ENCODE measurements at regions not wholly inside any gene's neighbourhood (a gene's known extent, or its start where the extent isn't known, plus 50 kb on each side); places are given as distances from the start of the nearest gene placed in this dataset.

GRCh38 chr3:25355034-25355885 is 72.8 kb upstream of the RARB start:
- Mint-ChIP-seq H3K9me3 (peaks cover 0 to 22% (median 13%) of the 10 kb centered on the region in 7 donors), H3K4me1 (no peaks in the 10 kb centered on the region), H3K27ac (no peak overlapping the region), H3K4me3 (no peak overlapping the region), H3K27me3 (no peaks in the 10 kb centered on the region), H3K36me3 (no peaks in the 10 kb centered on the region)
- DNase-seq (no peak), ATAC-seq (ENCODE audit: low read depth in 2 of 2) (no peak)

DNA sequence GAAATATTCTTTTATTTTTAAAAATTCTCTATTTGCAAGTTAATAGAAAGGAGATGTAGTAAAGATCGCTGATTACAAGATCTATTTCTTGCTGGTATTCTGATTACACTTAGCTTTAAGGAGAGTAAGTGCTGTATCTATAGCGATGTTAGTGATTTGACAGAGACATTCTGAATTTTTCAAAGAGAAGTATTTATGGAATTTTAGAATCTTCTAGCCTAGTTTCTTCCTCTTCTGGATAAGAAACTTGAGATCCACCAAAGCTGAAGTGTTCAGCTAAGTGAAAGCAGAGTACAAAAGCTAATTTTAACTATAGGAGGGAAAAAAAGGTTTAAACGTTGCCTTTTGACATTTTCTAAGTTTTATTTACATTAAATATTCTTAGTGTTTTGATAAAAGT is 72.1 kb upstream of the RARB start:
- H3K4me3 Mint-ChIP-seq = no peak overlapping the region
- DNase-seq (no peak), ATAC-seq (ENCODE audit: low read depth in 2 of 2) (no peak)
- peaks cover 0 to 22% (median 13%) of the 10 kb centered on the region in 7 donors for H3K9me3 Mint-ChIP-seq
- no peaks in the 10 kb centered on the region for H3K4me1 Mint-ChIP-seq
- H3K27ac Mint-ChIP-seq = no peak overlapping the region
- H3K27me3 Mint-ChIP-seq = no peaks in the 10 kb centered on the region
- no peaks in the 10 kb centered on the region for H3K36me3 Mint-ChIP-seq

- no peak for ATAC-seq (ENCODE audit: low read depth in 2 of 2)
- H3K9me3 Mint-ChIP-seq = peaks cover 4 to 22% (median 12%) of the 10 kb centered on the region in 7 donors
- H3K4me3 Mint-ChIP-seq = no peak overlapping the region
- H3K27me3 Mint-ChIP-seq = no peaks in the 10 kb centered on the region
- H3K4me1 Mint-ChIP-seq = no peaks in the 10 kb centered on the region
- H3K36me3 Mint-ChIP-seq = no peaks in the 10 kb centered on the region
- no peak overlapping the region for H3K27ac Mint-ChIP-seq
- DNase-seq = no peak
Measured at GRCh38 chr3:25362118-25362517, 65.9 kb upstream of the RARB start.

- Mint-ChIP-seq H3K4me3 (no peak overlapping the region), H3K27ac (no peak overlapping the region), H3K9me3 (peaks cover 0 to 9% (median 3%) of the 10 kb centered on the region in 7 donors), H3K27me3 (no peaks in the 10 kb centered on the region), H3K36me3 (no peaks in the 10 kb centered on the region), H3K4me1 (no peaks in the 10 kb centered on the region)
- no peak for ATAC-seq (ENCODE audit: low read depth in 2 of 2)
- DNase-seq = no peak
Measured at GRCh38 chr3:25365636-25366035, 62.4 kb upstream of the RARB start.

DNA sequence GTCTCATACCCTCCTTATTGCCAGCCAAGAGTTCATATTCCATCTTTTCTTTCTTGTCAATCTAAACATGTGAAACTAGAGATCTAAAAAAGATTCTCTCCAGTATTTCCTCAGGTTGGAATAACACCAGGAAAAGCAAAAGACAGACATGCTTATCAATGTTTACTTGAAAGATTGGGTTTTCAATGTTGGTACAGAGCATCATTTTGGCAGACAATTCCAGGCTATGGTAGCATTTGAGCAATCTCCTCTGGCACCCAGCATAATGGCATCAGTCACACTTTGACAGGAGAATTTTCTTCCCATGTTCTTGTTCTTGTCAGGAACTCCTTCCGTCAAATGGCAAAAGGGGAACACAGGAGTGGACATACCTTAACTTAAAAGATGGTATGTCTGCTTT is 61.0 kb upstream of the RARB start:
- Mint-ChIP-seq H3K27me3 (peaks cover 0 to 4% (median 0%) of the 10 kb centered on the region in 3 donors), H3K9me3 (peaks cover 0 to 9% (median 3%) of the 10 kb centered on the region in 7 donors), H3K27ac (no peak overlapping the region), H3K36me3 (no peaks in the 10 kb centered on the region), H3K4me1 (no peaks in the 10 kb centered on the region), H3K4me3 (no peak overlapping the region)
- DNase-seq (no peak), ATAC-seq (ENCODE audit: low read depth in 2 of 2) (no peak)

DNA sequence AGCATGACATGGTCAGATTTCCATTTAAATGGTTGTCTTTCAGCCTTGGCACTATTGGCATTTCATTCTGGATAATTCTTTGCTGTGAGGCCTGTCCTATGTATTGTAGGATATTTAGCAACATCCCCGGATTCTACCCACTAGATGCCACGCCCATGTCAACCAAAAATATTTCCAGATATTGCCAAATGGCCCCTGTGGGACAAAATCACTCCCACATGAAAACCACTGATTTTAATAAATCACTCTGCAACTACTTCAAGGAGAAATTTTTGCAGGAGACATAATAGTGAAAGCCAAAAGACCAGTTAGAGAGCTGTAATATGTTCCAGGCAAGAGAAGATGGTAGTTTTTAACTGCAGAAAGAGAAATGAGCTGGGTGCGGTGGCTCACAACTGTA is 55.9 kb upstream of the RARB start:
- peaks cover 0 to 14% (median 6%) of the 10 kb centered on the region in 7 donors for H3K9me3 Mint-ChIP-seq
- H3K27ac Mint-ChIP-seq = no peak overlapping the region
- no peak for DNase-seq
- H3K4me1 Mint-ChIP-seq = no peaks in the 10 kb centered on the region
- peaks cover 0 to 4% (median 0%) of the 10 kb centered on the region in 3 donors for H3K27me3 Mint-ChIP-seq
- ATAC-seq (ENCODE audit: low read depth in 2 of 2) = no peak
- no peak overlapping the region for H3K4me3 Mint-ChIP-seq
- H3K36me3 Mint-ChIP-seq = no peaks in the 10 kb centered on the region

DNA sequence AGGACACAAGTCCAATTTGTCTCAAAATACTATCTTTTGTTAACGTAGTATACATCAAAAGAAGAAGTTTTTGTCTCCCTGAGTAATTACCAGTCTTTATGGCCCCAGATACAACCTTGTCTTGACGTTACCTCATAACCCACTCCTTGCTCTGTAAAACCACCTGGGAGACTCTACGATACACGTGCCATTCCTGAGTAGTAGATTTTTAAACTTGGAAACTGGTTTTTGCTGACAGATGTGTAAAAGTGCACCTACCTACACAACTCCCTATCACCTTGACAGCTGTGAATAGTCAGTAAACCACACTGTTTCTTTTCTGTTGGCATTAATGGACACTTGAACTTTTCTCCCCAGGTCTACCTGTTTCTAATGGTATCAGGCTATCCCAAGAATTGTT is 51.7 kb upstream of the RARB start:
- ATAC-seq (ENCODE audit: low read depth in 2 of 2) = no peak

DNA sequence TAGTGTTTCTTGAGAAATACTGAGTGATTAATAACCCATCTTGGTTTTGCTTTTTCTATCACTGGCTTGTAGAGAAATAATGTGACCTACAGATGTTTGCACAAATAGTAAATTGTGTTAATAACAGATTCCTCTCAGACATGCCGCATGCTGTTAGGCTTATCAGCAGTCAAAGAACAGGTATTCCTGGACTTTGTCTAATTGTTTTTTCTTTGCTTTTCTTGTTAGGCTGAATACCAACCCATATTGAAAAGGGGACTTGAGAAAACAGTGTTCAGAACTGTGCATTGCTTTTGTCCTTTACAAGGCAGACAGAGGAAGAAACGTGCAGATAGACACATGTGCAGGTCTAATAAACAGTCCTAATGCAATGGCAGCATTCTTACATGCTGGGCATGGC is 51.0 kb upstream of the RARB start:
- DNase-seq (no peak), ATAC-seq (ENCODE audit: low read depth in 2 of 2) (no peak)
- no peak overlapping the region for H3K4me3 Mint-ChIP-seq
- peaks cover 0 to 2% (median 0%) of the 10 kb centered on the region in 3 donors for H3K27me3 Mint-ChIP-seq
- H3K36me3 Mint-ChIP-seq = no peaks in the 10 kb centered on the region
- peaks cover 0 to 15% (median 6%) of the 10 kb centered on the region in 7 donors for H3K9me3 Mint-ChIP-seq
- H3K27ac Mint-ChIP-seq = no peak overlapping the region
- no peaks in the 10 kb centered on the region for H3K4me1 Mint-ChIP-seq

More for the DNA sequence above, 51.7 kb upstream of the RARB start:
- peaks cover 0 to 4% (median 0%) of the 10 kb centered on the region in 3 donors for H3K27me3 Mint-ChIP-seq
- H3K4me3 Mint-ChIP-seq = no peak overlapping the region
- no peaks in the 10 kb centered on the region for H3K4me1 Mint-ChIP-seq
- no peaks in the 10 kb centered on the region for H3K36me3 Mint-ChIP-seq
- no peak overlapping the region for H3K27ac Mint-ChIP-seq
- DNase-seq = no peak
- peaks cover 0 to 15% (median 6%) of the 10 kb centered on the region in 7 donors for H3K9me3 Mint-ChIP-seq
